Esophagus muscularis mucosa (tissue), 4 donors: ENCODE measurements at regions not wholly inside any gene's neighbourhood (a gene's known extent, or its start where the extent isn't known, plus 50 kb on each side); places are given as distances from the start of the nearest gene placed in this dataset.
A peak's percentile ranks its signal among the peaks of the same experiment; 100 is the strongest.

ENCODE experiments used
- DNase-seq: peaks from one replicate; pipeline ENCODE4 v3.0.0-alpha.2; 2017; ENCODE audit errors: extremely low spot score
- H3K27ac ChIP-seq, 4 donors: fragments of 200-600 bp; sonication (generic); replicated peaks in 1 of 4; 1 replicate in 3 of 4; 2 replicates in 1 of 4; pipeline ENCODE4 v1.5.1; 2016 to 2019; ENCODE audit warnings: mild to moderate bottlenecking in 1 of 4
- H3K27me3 ChIP-seq, 4 donors: fragments of 200-600 bp; sonication (generic); one replicate each; pipeline versions ENCODE4 v1.5.1 to v1.6.0; 2016 to 2019
- H3K36me3 ChIP-seq, 4 donors: fragments of 200-600 bp; sonication (generic); one replicate each; pipeline ENCODE4 v1.5.1; 2016 to 2019
- H3K4me1 ChIP-seq, 4 donors: fragments of 200-600 bp; sonication (generic); one replicate each; pipeline ENCODE4 v1.5.1; 2016 to 2019
- H3K4me3 ChIP-seq, 4 donors: fragments of 200-600 bp; sonication (generic); 1 replicate in 2 of 4; 2 replicates in 2 of 4; pipeline ENCODE4 v1.5.1; 2016 to 2019; ENCODE audit warnings: mild to moderate bottlenecking in 4 of 4, moderate library complexity in 1 of 4
- H3K9me3 ChIP-seq, 4 donors: fragments of 200-600 bp; sonication (generic); 1 replicate in 3 of 4; 2 replicates in 1 of 4; pipeline ENCODE4 v1.5.1; 2016 to 2019
- CTCF ChIP-seq, 3 experiments: fragments of 200-600 bp in 2 of 3; fragments of 450-650 bp in 1 of 3; sonication (generic) in 2 of 3; IDR thresholded peaks; one replicate each; pipeline ENCODE4 v1.5.1; 2017 to 2019; ENCODE audit warnings: antibody characterized with exemption in 3 of 3, mild to moderate bottlenecking in 2 of 3, moderate library complexity in 1 of 3
- EP300 ChIP-seq: sonication (generic); formaldehyde crosslinking; IDR thresholded peaks from one replicate; pipeline ENCODE4 v1.6.1; 2017; ENCODE audit warnings: antibody characterized with exemption
- POLR2A ChIP-seq: fragments of 450-650 bp; IDR thresholded peaks from one replicate; pipeline ENCODE4 v1.6.1; 2017; ENCODE audit warnings: antibody characterized with exemption, moderate library complexity, mild to moderate bottlenecking, low read depth
- POLR2AphosphoS5 ChIP-seq, 2 donors: sonication (generic); formaldehyde crosslinking; IDR thresholded peaks; one replicate each; pipeline ENCODE4 v1.6.1; 2017; ENCODE audit warnings: antibody characterized with exemption in 2 of 2
- WGBS: methylation state at CpG from one replicate; pipeline ENCODE4 v1.1.5; 2018; 5-methylcytosine and 5-hydroxymethylcytosine counted together
- intact Hi-C: fragments of 100-400 bp; cut with DNase I; formaldehyde crosslinking; loops from one replicate; pipeline ENCODE4 v1.15.1; 2023

- 84% methylated on average over 9 of the region's 9 CpGs for whole genome bisulfite sequencing
- intact Hi-C loops: loop anchor here (5.0 kb wide), 1 partner anchor 321 kb away; no protein-coding TSS in a partner anchor
- no peaks in the 10 kb centered on the region for H3K9me3 ChIP-seq
Observed at GRCh38 chr7:55276572-55277295, 88.4 kb upstream of the LANCL2 start.

GRCh38 chr7:55277916-55278315, 87.2 kb upstream of the LANCL2 start:
- no peak overlapping the region for H3K27ac ChIP-seq
- DNase-seq: peak; percentile 64
- no peak for TF ChIP-seq EP300
- no peak for TF ChIP-seq POLR2AphosphoS5 (IDR thresholded peaks at IDR 0.05)
- TF ChIP-seq POLR2A: no peak
- TF ChIP-seq CTCF (IDR thresholded peaks at IDR 0.05): no peak
- no peaks in the 10 kb centered on the region for H3K27me3 ChIP-seq
- H3K36me3 ChIP-seq: no peaks in the 10 kb centered on the region
- intact Hi-C loops: loop anchor here (5.0 kb wide), 1 partner anchor 319 kb away; no protein-coding TSS in a partner anchor
- H3K4me1 ChIP-seq: no peaks in the 10 kb centered on the region
- no peak overlapping the region for H3K4me3 ChIP-seq
- no peaks in the 10 kb centered on the region for H3K9me3 ChIP-seq
- 75% methylated on average over 4 of the region's 6 CpGs for WGBS

More at GRCh38 chr7:55276572-55277295, 88.4 kb upstream of the LANCL2 start:
- no peak overlapping the region for H3K27ac ChIP-seq
- no peaks in the 10 kb centered on the region for H3K36me3 ChIP-seq
- peak; percentile 78 for DNase-seq
- TF ChIP-seq POLR2A: no peak
- no peak for TF ChIP-seq EP300
- TF ChIP-seq CTCF (IDR thresholded peaks at IDR 0.05): no peak
- H3K4me1 ChIP-seq: no peaks in the 10 kb centered on the region
- H3K27me3 ChIP-seq: peaks cover 0 to 10% (median 0%) of the 10 kb centered on the region in 4 donors
- H3K4me3 ChIP-seq: no peak overlapping the region

GRCh38 chr7:55278321-55278720, 86.8 kb upstream of the LANCL2 start:
- DNase-seq: peak; percentile 77
- Histone ChIP-seq H3K9me3 (no peaks in the 10 kb centered on the region), H3K27me3 (no peaks in the 10 kb centered on the region), H3K27ac (no peak overlapping the region), H3K4me3 (no peak overlapping the region), H3K36me3 (no peaks in the 10 kb centered on the region), H3K4me1 (no peaks in the 10 kb centered on the region)
- no peak for TF ChIP-seq EP300
- TF ChIP-seq CTCF (IDR thresholded peaks at IDR 0.05): no peak
- no peak for TF ChIP-seq POLR2AphosphoS5 (IDR thresholded peaks at IDR 0.05)
- TF ChIP-seq POLR2A: no peak
- WGBS: 78% methylated on average over 5 of the region's 9 CpGs
- intact Hi-C loops: loop anchor here (5.0 kb wide), 1 partner anchor 319 kb away; no protein-coding TSS in a partner anchor

DNA sequence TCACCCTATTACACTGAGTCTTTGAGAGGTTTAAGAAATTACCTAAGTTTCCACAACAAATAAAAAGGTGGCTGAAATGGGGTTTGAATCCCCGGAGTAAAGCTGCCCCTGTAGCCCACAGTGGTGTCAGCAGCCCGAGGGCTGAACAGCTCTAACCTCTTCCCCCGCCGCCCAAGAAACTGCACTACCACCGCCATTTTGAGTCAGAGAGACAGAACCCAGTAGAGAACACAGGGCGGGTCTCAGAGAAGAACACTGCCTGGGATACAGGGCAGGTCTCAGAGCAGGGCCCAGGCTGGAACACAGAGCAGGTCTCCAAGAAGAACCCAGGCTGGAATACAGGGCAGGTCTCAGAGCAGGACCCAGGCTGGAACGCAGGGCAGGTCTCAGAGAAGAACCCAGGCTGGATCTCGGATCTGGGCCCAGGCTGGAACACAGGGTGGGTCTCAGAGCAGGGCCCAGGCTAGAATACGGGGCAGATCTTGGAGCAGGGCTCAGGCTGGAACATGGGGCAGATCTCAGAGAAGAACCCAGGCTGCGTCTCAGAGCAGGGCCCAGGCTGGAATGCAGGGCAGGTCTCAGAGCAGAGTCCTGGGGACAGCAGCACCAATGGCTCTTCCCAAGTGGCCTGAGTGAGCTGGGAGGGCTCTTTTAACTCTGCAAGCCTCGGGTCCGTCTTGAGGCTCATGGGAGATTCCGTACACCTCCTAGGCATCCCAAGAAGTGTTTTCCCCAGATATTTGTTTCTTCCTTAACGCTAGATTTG, 85.9 kb upstream of the LANCL2 start:
- 83% methylated on average over 13 of the region's 14 CpGs for WGBS
- TF ChIP-seq CTCF (IDR thresholded peaks at IDR 0.05): no peak
- TF ChIP-seq POLR2A: no peak
- TF ChIP-seq POLR2AphosphoS5 (IDR thresholded peaks at IDR 0.05): no peak
- no peak for TF ChIP-seq EP300
- H3K36me3 ChIP-seq: no peaks in the 10 kb centered on the region
- no peaks in the 10 kb centered on the region for H3K4me1 ChIP-seq
- no peaks in the 10 kb centered on the region for H3K27me3 ChIP-seq
- H3K27ac ChIP-seq: no peak overlapping the region
- peak; percentile 89 for DNase-seq
- no peaks in the 10 kb centered on the region for H3K9me3 ChIP-seq
- intact Hi-C loops: loop anchor here (5.0 kb wide), 1 partner anchor 318 kb away; no protein-coding TSS in a partner anchor
- H3K4me3 ChIP-seq: no peak overlapping the region
